ENCODE measurements at regions not wholly inside any gene's neighbourhood (a gene's known extent, or its start where the extent isn't known, plus 50 kb on each side); places are given as distances from the start of the nearest gene placed in this dataset.
A peak's percentile ranks its signal among the peaks of the same experiment; 100 is the strongest.
"Not testable (repeated sequence)": the region's sequence is repeated elsewhere in the genome, so short reads cannot be mapped to it uniquely, and the experiment has no call there.

- intact Hi-C loops (cut with DNase I); H3K36me3 ChIP-seq; DNase-seq (ENCODE audit: extremely low spot score in 2 of 2); H3K4me1 ChIP-seq; H3K27me3 ChIP-seq; H3K9me3 ChIP-seq; H3K4me3 ChIP-seq; H3K27ac ChIP-seq: not testable (repeated sequence)
These were observed 5376.7 kb upstream of the TPTE start for GRCh38 chr21:5144731-5145130.

GRCh38 chr21:5147685-5148084 is 5373.7 kb upstream of the TPTE start:
- H3K27me3 ChIP-seq; intact Hi-C loops (cut with DNase I); H3K4me1 ChIP-seq; H3K4me3 ChIP-seq; H3K27ac ChIP-seq; DNase-seq (ENCODE audit: extremely low spot score in 2 of 2); H3K9me3 ChIP-seq; H3K36me3 ChIP-seq: not testable (repeated sequence)

GRCh38 chr21:5149222-5149621 is 5372.2 kb upstream of the TPTE start:
- H3K27me3 ChIP-seq; H3K27ac ChIP-seq; intact Hi-C loops (cut with DNase I); H3K9me3 ChIP-seq; H3K36me3 ChIP-seq; H3K4me1 ChIP-seq; H3K4me3 ChIP-seq; DNase-seq (ENCODE audit: extremely low spot score in 2 of 2): not testable (repeated sequence)

GRCh38 chr21:5153842-5154640 is 5367.3 kb upstream of the TPTE start:
- H3K27ac ChIP-seq; H3K9me3 ChIP-seq; H3K36me3 ChIP-seq; H3K27me3 ChIP-seq; H3K4me1 ChIP-seq; DNase-seq (ENCODE audit: extremely low spot score in 2 of 2); intact Hi-C loops (cut with DNase I): not testable (repeated sequence)
- H3K4me3 ChIP-seq = peak overlapping the region; percentile 43

- H3K4me3 ChIP-seq = peak overlapping the region; percentile 43
- H3K36me3 ChIP-seq; H3K27me3 ChIP-seq; H3K27ac ChIP-seq; intact Hi-C loops (cut with DNase I); H3K9me3 ChIP-seq; H3K4me1 ChIP-seq; DNase-seq (ENCODE audit: extremely low spot score in 2 of 2): not testable (repeated sequence)
These were observed 5366.8 kb upstream of the TPTE start for GRCh38 chr21:5154641-5154982.

GRCh38 chr21:5162693-5163574 is 5358.4 kb upstream of the TPTE start:
- DNase-seq (ENCODE audit: extremely low spot score in 2 of 2); intact Hi-C loops (cut with DNase I); H3K36me3 ChIP-seq; H3K27me3 ChIP-seq; H3K9me3 ChIP-seq; H3K27ac ChIP-seq; H3K4me3 ChIP-seq; H3K4me1 ChIP-seq: not testable (repeated sequence)

- H3K27me3 ChIP-seq; H3K4me3 ChIP-seq; DNase-seq (ENCODE audit: extremely low spot score in 2 of 2); H3K36me3 ChIP-seq; H3K27ac ChIP-seq; intact Hi-C loops (cut with DNase I); H3K4me1 ChIP-seq; H3K9me3 ChIP-seq: not testable (repeated sequence)
These were observed 5355.6 kb upstream of the TPTE start for GRCh38 chr21:5165829-5166228.

Measured in vagina (tissue), 2 donors.